GM20000 (cell line): ENCODE measurements at regions not wholly inside any gene's neighbourhood (a gene's known extent, or its start where the extent isn't known, plus 50 kb on each side); places are given as distances from the start of the nearest gene placed in this dataset.
A peak's percentile ranks its signal among the peaks of the same experiment; 100 is the strongest.

ENCODE experiments used
- DNase-seq: peaks from one replicate; pipeline ENCODE4 v3.0.0; 2012; ENCODE audit warnings: low spot score
- CTCF ChIP-seq: IDR thresholded peaks from 2 replicates; pipeline ENCODE4 v1.5.1; 2012; ENCODE audit warnings: mild to moderate bottlenecking, control low read depth; ENCODE audit errors: extremely low read depth, missing control alignments

- TF ChIP-seq CTCF = no peak
- DNase-seq = no peak
These were observed 186.7 kb upstream of the DAPK1 start for GRCh38 chr9:87310827-87311523.

GRCh38 chr9:87319656-87320055 lies 178.0 kb upstream of the DAPK1 start:
- DNase-seq = no peak

GRCh38 chr9:87320146-87320884 lies 177.4 kb upstream of the DAPK1 start:
- no peak for TF ChIP-seq CTCF
- no peak for DNase-seq

More at GRCh38 chr9:87319656-87320055, 178.0 kb upstream of the DAPK1 start:
- TF ChIP-seq CTCF = no peak

GRCh38 chr9:87322840-87323635 lies 174.6 kb upstream of the DAPK1 start:
- no peak for DNase-seq

GRCh38 chr9:87323928-87324327 lies 173.7 kb upstream of the DAPK1 start:
- DNase-seq = no peak
- no peak for TF ChIP-seq CTCF

More at GRCh38 chr9:87322840-87323635, 174.6 kb upstream of the DAPK1 start:
- TF ChIP-seq CTCF = no peak

GRCh38 chr9:87324613-87325194 lies 173.0 kb upstream of the DAPK1 start:
- no peak for TF ChIP-seq CTCF
- peak; percentile 56 for DNase-seq
